ENCODE measurements at regions not wholly inside any gene's neighbourhood (a gene's known extent, or its start where the extent isn't known, plus 50 kb on each side); places are given as distances from the start of the nearest gene placed in this dataset.
A peak's percentile ranks its signal among the peaks of the same experiment; 100 is the strongest.

- Histone ChIP-seq H3K27ac (ENCODE audit: insufficient read depth, low read length) (no peak overlapping the region), H3K79me2 (ENCODE audit: control insufficient read depth, insufficient read depth, low read length) (no peaks in the 10 kb centered on the region), H3K9me3 (ENCODE audit: control insufficient read depth, insufficient read depth, low read depth, low read length) (no peaks in the 10 kb centered on the region), H2AFZ (ENCODE audit: low read length) (no peak overlapping the region), H3K27me3 (ENCODE audit: control insufficient read depth, insufficient read depth, low read length) (no peaks in the 10 kb centered on the region), H3K4me2 (ENCODE audit: extremely low read depth, insufficient read depth, low read length) (no peak overlapping the region), H3K36me3 (ENCODE audit: control insufficient read depth, insufficient read depth, low read length) (no peaks in the 10 kb centered on the region), H3K9ac (ENCODE audit: insufficient read depth, low read length) (no peak overlapping the region), H3K4me1 (ENCODE audit: control insufficient read depth, extremely low read depth, insufficient read depth, low read length) (no peaks in the 10 kb centered on the region), H4K20me1 (ENCODE audit: control insufficient read depth, extremely low read depth, insufficient read depth, low read length) (no peaks in the 10 kb centered on the region), H3K4me3 (replicated peaks in 1 of 4; ENCODE audit: control extremely low read depth in 1 of 4, insufficient read depth in 1 of 4, low read depth in 3 of 4, low read length in 4 of 4) (no peak overlapping the region)
- TF ChIP-seq EZH2 (IDR thresholded peaks at IDR 0.05; ENCODE audit: low read length, missing control alignments) (no peak), CTCF (conservative IDR thresholded peaks at IDR 0.05 in 1 of 2, IDR thresholded peaks at IDR 0.05 in 1 of 2; ENCODE audit: low read depth in 1 of 2, low read length in 2 of 2) (no peak)
- no peak for DNase-seq (ENCODE audit: low read depth in 2 of 2)
These were observed 663.4 kb downstream of the RAPGEF2 start for GRCh38 chr4:159766241-159766640.

DNA sequence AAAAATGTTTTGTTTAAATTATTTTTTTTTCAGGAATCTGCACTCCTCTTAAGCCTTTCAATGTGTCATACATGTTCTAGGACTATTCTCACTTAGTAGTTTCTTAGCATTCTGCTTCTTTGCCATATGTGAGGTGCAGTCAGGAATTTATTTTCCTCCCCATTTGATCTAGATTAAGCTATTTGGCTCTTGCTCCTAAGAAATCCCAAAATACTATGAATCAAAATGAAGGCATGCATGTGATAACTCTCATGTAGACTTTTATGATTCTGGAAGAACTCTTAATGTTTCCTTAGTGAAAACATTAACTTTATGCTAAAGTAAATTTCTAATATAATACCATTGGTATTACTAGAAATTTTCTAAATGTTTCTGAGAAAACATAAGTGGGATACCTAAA is 664.5 kb downstream of the RAPGEF2 start:
- no peaks in the 10 kb centered on the region for H3K36me3 ChIP-seq (ENCODE audit: control insufficient read depth, insufficient read depth, low read length)
- H3K4me3 ChIP-seq (replicated peaks in 1 of 4; ENCODE audit: control extremely low read depth in 1 of 4, insufficient read depth in 1 of 4, low read depth in 3 of 4, low read length in 4 of 4): no peak overlapping the region
- H3K79me2 ChIP-seq (ENCODE audit: control insufficient read depth, insufficient read depth, low read length): no peaks in the 10 kb centered on the region
- TF ChIP-seq CTCF (conservative IDR thresholded peaks at IDR 0.05 in 1 of 2, IDR thresholded peaks at IDR 0.05 in 1 of 2; ENCODE audit: low read depth in 1 of 2, low read length in 2 of 2): no peak
- no peak for TF ChIP-seq EZH2 (IDR thresholded peaks at IDR 0.05; ENCODE audit: low read length, missing control alignments)
- H3K9ac ChIP-seq (ENCODE audit: insufficient read depth, low read length): no peak overlapping the region
- no peak overlapping the region for H2AFZ ChIP-seq (ENCODE audit: low read length)
- DNase-seq (ENCODE audit: low read depth in 2 of 2): peak in 1 of 2 donors; percentile 47
- H3K27me3 ChIP-seq (ENCODE audit: control insufficient read depth, insufficient read depth, low read length): no peaks in the 10 kb centered on the region
- H3K9me3 ChIP-seq (ENCODE audit: control insufficient read depth, insufficient read depth, low read depth, low read length): no peaks in the 10 kb centered on the region
- H3K4me2 ChIP-seq (ENCODE audit: extremely low read depth, insufficient read depth, low read length): no peak overlapping the region
- no peak overlapping the region for H3K27ac ChIP-seq (ENCODE audit: insufficient read depth, low read length)
- no peaks in the 10 kb centered on the region for H3K4me1 ChIP-seq (ENCODE audit: control insufficient read depth, extremely low read depth, insufficient read depth, low read length)
- no peaks in the 10 kb centered on the region for H4K20me1 ChIP-seq (ENCODE audit: control insufficient read depth, extremely low read depth, insufficient read depth, low read length)

GRCh38 chr4:159768016-159768415 is 665.1 kb downstream of the RAPGEF2 start:
- no peak for TF ChIP-seq EZH2 (IDR thresholded peaks at IDR 0.05; ENCODE audit: low read length, missing control alignments)
- no peak for TF ChIP-seq CTCF (conservative IDR thresholded peaks at IDR 0.05 in 1 of 2, IDR thresholded peaks at IDR 0.05 in 1 of 2; ENCODE audit: low read depth in 1 of 2, low read length in 2 of 2)
- Histone ChIP-seq H3K36me3 (ENCODE audit: control insufficient read depth, insufficient read depth, low read length) (no peaks in the 10 kb centered on the region), H4K20me1 (ENCODE audit: control insufficient read depth, extremely low read depth, insufficient read depth, low read length) (no peaks in the 10 kb centered on the region), H3K27me3 (ENCODE audit: control insufficient read depth, insufficient read depth, low read length) (no peaks in the 10 kb centered on the region), H3K9ac (ENCODE audit: insufficient read depth, low read length) (no peak overlapping the region), H3K4me1 (ENCODE audit: control insufficient read depth, extremely low read depth, insufficient read depth, low read length) (no peaks in the 10 kb centered on the region), H3K9me3 (ENCODE audit: control insufficient read depth, insufficient read depth, low read depth, low read length) (no peaks in the 10 kb centered on the region), H3K79me2 (ENCODE audit: control insufficient read depth, insufficient read depth, low read length) (no peaks in the 10 kb centered on the region), H3K4me3 (replicated peaks in 1 of 4; ENCODE audit: control extremely low read depth in 1 of 4, insufficient read depth in 1 of 4, low read depth in 3 of 4, low read length in 4 of 4) (no peak overlapping the region), H3K4me2 (ENCODE audit: extremely low read depth, insufficient read depth, low read length) (no peak overlapping the region), H2AFZ (ENCODE audit: low read length) (no peak overlapping the region), H3K27ac (ENCODE audit: insufficient read depth, low read length) (no peak overlapping the region)
- DNase-seq (ENCODE audit: low read depth in 2 of 2): peak in 1 of 2 donors; percentile 88

All from fibroblast of lung (primary cell).